Spleen (tissue), 11 donors: ENCODE measurements at regions not wholly inside any gene's neighbourhood (a gene's known extent, or its start where the extent isn't known, plus 50 kb on each side); places are given as distances from the start of the nearest gene placed in this dataset.
A peak's percentile ranks its signal among the peaks of the same experiment; 100 is the strongest.

ENCODE experiments used
- DNase-seq: peaks from one replicate; pipeline ENCODE4 v3.0.0-alpha.2; 2020
- H3K27ac ChIP-seq, 8 donors: fragments of 200-600 bp; sonication (generic) in 7 of 8; 1 replicate in 4 of 8; 2 replicates in 4 of 8; pipeline versions ENCODE4 v1.5.0 to v1.8.0; 2016 to 2021; ENCODE audit warnings: inconsistent platforms in 4 of 8, mild to moderate bottlenecking in 4 of 8, moderate library complexity in 1 of 8
- H3K27me3 ChIP-seq, 7 donors: fragments of 200-600 bp; sonication (generic) in 6 of 7; replicated peaks in 1 of 7; 1 replicate in 4 of 7; 2 replicates in 3 of 7; pipeline versions ENCODE4 v1.5.0 to v1.8.0; 2016 to 2021; ENCODE audit warnings: inconsistent platforms in 3 of 7, mild to moderate bottlenecking in 1 of 7
- H3K36me3 ChIP-seq, 6 donors: fragments of 200-600 bp; sonication (generic) in 5 of 6; 1 replicate in 4 of 6; 2 replicates in 2 of 6; pipeline versions ENCODE4 v1.5.0 to v1.8.0; 2016 to 2021; ENCODE audit warnings: inconsistent platforms in 2 of 6
- H3K4me1 ChIP-seq, 6 donors: fragments of 200-600 bp; sonication (generic) in 5 of 6; 1 replicate in 3 of 6; 2 replicates in 3 of 6; pipeline versions ENCODE4 v1.5.0 to v1.8.0; 2016 to 2021; ENCODE audit warnings: inconsistent platforms in 3 of 6
- H3K4me3 ChIP-seq, 8 donors: fragments of 200-600 bp; sonication (generic) in 7 of 8; 1 replicate in 4 of 8; 2 replicates in 4 of 8; pipeline versions ENCODE4 v1.5.0 to v1.8.0; 2016 to 2021; ENCODE audit warnings: inconsistent platforms in 4 of 8, mild to moderate bottlenecking in 4 of 8, moderate library complexity in 2 of 8
- H3K9me3 ChIP-seq, 8 donors: fragments of 200-600 bp; sonication (generic) in 7 of 8; 1 replicate in 4 of 8; 2 replicates in 4 of 8; pipeline versions ENCODE4 v1.5.0 to v1.8.0; 2016 to 2021; ENCODE audit warnings: inconsistent platforms in 4 of 8
- CTCF ChIP-seq, 11 experiments: fragments of 200-600 bp in 7 of 11; fragments of 450-650 bp in 4 of 11; sonication (generic) in 4 of 11; IDR thresholded peaks in 8 of 11; conservative IDR thresholded peaks in 3 of 11; 1 replicate in 7 of 11; 2 replicates in 4 of 11; pipeline versions ENCODE4 v1.4.0 to v1.8.0; 2016 to 2021; ENCODE audit warnings: antibody characterized with exemption in 11 of 11, inconsistent platforms in 4 of 11, mild to moderate bottlenecking in 1 of 11
- POLR2A ChIP-seq, 3 donors: fragments of 450-650 bp; IDR thresholded peaks; one replicate each; pipeline ENCODE4 v1.5.1; 2017; ENCODE audit warnings: antibody characterized with exemption in 3 of 3, mild to moderate bottlenecking in 1 of 3
- POLR2AphosphoS5 ChIP-seq, 3 donors: sonication (generic); formaldehyde crosslinking; IDR thresholded peaks; one replicate each; pipeline ENCODE4 v1.5.1; 2017; ENCODE audit warnings: antibody characterized with exemption in 3 of 3
- WGBS, 5 donors: extraction: QIAGEN DNeasy Blood & Tissue Kit in 3 of 5; methylation state at CpG; one replicate each; pipeline versions ENCODE4 v1.1.5 to v1.1.7; 2013 to 2018; 5-methylcytosine and 5-hydroxymethylcytosine counted together
- intact Hi-C: fragments of 100-400 bp; cut with DNase I; formaldehyde crosslinking; loops from one replicate; pipeline ENCODE4 v1.15.0; 2023; ENCODE audit warnings: low total_unique reads
- donor health status: healthy with polysubstance abuse.
- donor health status: DM: no; HTN: no; CAD: no; lungs with moderate emphysema.
- donor health status: DM: no; HTN: no; CAD: no.
- donor health status: Bipolar disorder and iron deficiency.
- donor health status: healthy.
- donor health status: DM: no; HTN: no; CAD: no.
- donor health status: DM: yes; HTN: yes; CAD: no.

- Histone ChIP-seq H3K36me3 (no peaks in the 10 kb centered on the region), H3K4me3 (no peak overlapping the region), H3K27me3 (no peaks in the 10 kb centered on the region), H3K4me1 (peaks cover 0 to 18% (median 8%) of the 10 kb centered on the region in 6 donors), H3K9me3 (no peaks in the 10 kb centered on the region), H3K27ac (no peak overlapping the region)
- DNase-seq, result peak; percentile 76
- WGBS, 5 donors, result 20 to 28% (median 21%) methylated on average over 10 of the region's 10 CpGs
- no peak for TF ChIP-seq POLR2A (IDR thresholded peaks at IDR 0.05)
- TF ChIP-seq POLR2AphosphoS5 (IDR thresholded peaks at IDR 0.05), result peak in 1 of 3 donors; percentile 38
- TF ChIP-seq CTCF (IDR thresholded peaks at IDR 0.05 in 8 of 11, conservative IDR thresholded peaks at IDR 0.05 in 3 of 11), result peak; percentile 74 to 92 (median 89)
- intact Hi-C loops, result loop anchor here (10.0 kb wide), 1 partner anchor 113 kb away; the partner anchor contains the start of gene E2F3
Measured at GRCh38 chr6:20291764-20292580, 79.7 kb upstream of the MBOAT1 start.

- H3K27ac ChIP-seq, result no peak overlapping the region
- peaks cover 0 to 18% (median 8%) of the 10 kb centered on the region in 6 donors for H3K4me1 ChIP-seq
- no peak overlapping the region for H3K4me3 ChIP-seq
- TF ChIP-seq POLR2AphosphoS5 (IDR thresholded peaks at IDR 0.05) (no peak), CTCF (IDR thresholded peaks at IDR 0.05 in 8 of 11, conservative IDR thresholded peaks at IDR 0.05 in 3 of 11) (no peak)
- DNase-seq, result no peak
- no peaks in the 10 kb centered on the region for H3K36me3 ChIP-seq
- 80 to 98% (median 94%) methylated on average over 2 of the region's 2 CpGs for WGBS, 5 donors
- no peaks in the 10 kb centered on the region for H3K27me3 ChIP-seq
- intact Hi-C loops, result loop anchor here (10.0 kb wide), 1 partner anchor 112 kb away; the partner anchor contains the start of gene E2F3
- no peaks in the 10 kb centered on the region for H3K9me3 ChIP-seq
Measured at GRCh38 chr6:20292905-20293304, 80.6 kb upstream of the MBOAT1 start.

- intact Hi-C loops, result no loop called here
- H3K9me3 ChIP-seq, result no peaks in the 10 kb centered on the region
- DNase-seq, result no peak
- 96 to 98% (median 97%) methylated on average over 10 to 29 of the region's 29 CpGs for WGBS, 5 donors
- H3K4me3 ChIP-seq, result no peak overlapping the region
- no peaks in the 10 kb centered on the region for H3K27me3 ChIP-seq
- H3K36me3 ChIP-seq, result no peaks in the 10 kb centered on the region
- no peaks in the 10 kb centered on the region for H3K4me1 ChIP-seq
- H3K27ac ChIP-seq, result no peak overlapping the region
- TF ChIP-seq POLR2AphosphoS5 (IDR thresholded peaks at IDR 0.05), result no peak
- no peak for TF ChIP-seq POLR2A (IDR thresholded peaks at IDR 0.05)
- TF ChIP-seq CTCF (IDR thresholded peaks at IDR 0.05 in 8 of 11, conservative IDR thresholded peaks at IDR 0.05 in 3 of 11), result no peak
Measured at GRCh38 chr6:20301256-20301655, 89.0 kb upstream of the MBOAT1 start.

- H3K27ac ChIP-seq, result no peak overlapping the region
- no peaks in the 10 kb centered on the region for H3K27me3 ChIP-seq
- H3K9me3 ChIP-seq, result no peaks in the 10 kb centered on the region
- H3K4me3 ChIP-seq, result no peak overlapping the region
- no peaks in the 10 kb centered on the region for H3K4me1 ChIP-seq
- TF ChIP-seq CTCF (IDR thresholded peaks at IDR 0.05 in 8 of 11, conservative IDR thresholded peaks at IDR 0.05 in 3 of 11), result no peak
- TF ChIP-seq POLR2A (IDR thresholded peaks at IDR 0.05), result no peak
- TF ChIP-seq POLR2AphosphoS5 (IDR thresholded peaks at IDR 0.05), result no peak
- intact Hi-C loops, result no loop called here
- WGBS, 5 donors, result 56 to 90% (median 77%) methylated on average over 3 of the region's 3 CpGs
- no peaks in the 10 kb centered on the region for H3K36me3 ChIP-seq
- no peak for DNase-seq
Measured at GRCh38 chr6:20302168-20302567, 89.9 kb upstream of the MBOAT1 start.
